Smooth muscle cell (in vitro differentiated cells): ENCODE measurements at regions not wholly inside any gene's neighbourhood (a gene's known extent, or its start where the extent isn't known, plus 50 kb on each side); places are given as distances from the start of the nearest gene placed in this dataset.
"Not testable (repeated sequence)": the region's sequence is repeated elsewhere in the genome, so short reads cannot be mapped to it uniquely, and the experiment has no call there.

Experiments used
- DNase-seq: peaks from one replicate; lab custom pipeline; 2025; ENCODE audit not compliant: unreplicated experiment; lab: John Stamatoyannopoulos, UW
- H2AFZ ChIP-seq: fragments of 200-600 bp; sonication (generic); 2 replicates; pipeline ENCODE4 v1.6.0; 2016; ENCODE audit warnings: antibody characterized with exemption, low read depth, mild to moderate bottlenecking
- H3F3A ChIP-seq: fragments of 200-600 bp; sonication (generic); 2 replicates; pipeline ENCODE4 v1.6.0; 2017; ENCODE audit warnings: antibody characterized with exemption, low read depth
- H3K27ac ChIP-seq: fragments of 200-600 bp; sonication (generic); 2 replicates; pipeline ENCODE4 v1.5.1; 2016; ENCODE audit warnings: low read depth, mild to moderate bottlenecking
- H3K27me3 ChIP-seq: fragments of 200-600 bp; sonication (generic); 2 replicates; pipeline ENCODE4 v1.6.1; 2016; ENCODE audit warnings: low read depth, mild to moderate bottlenecking
- H3K36me3 ChIP-seq: fragments of 200-600 bp; sonication (generic); 2 replicates; pipeline ENCODE4 v1.5.1; 2016; ENCODE audit warnings: low read depth
- H3K4me1 ChIP-seq: fragments of 200-600 bp; sonication (generic); 2 replicates; pipeline ENCODE4 v1.5.1; 2016; ENCODE audit warnings: low read depth
- H3K4me2 ChIP-seq: fragments of 200-600 bp; sonication (generic); 2 replicates; pipeline ENCODE4 v1.6.0; 2016; ENCODE audit warnings: mild to moderate bottlenecking
- H3K4me3 ChIP-seq: fragments of 200-600 bp; sonication (generic); 2 replicates; pipeline ENCODE4 v1.5.1; 2016; ENCODE audit warnings: mild to moderate bottlenecking
- H3K79me2 ChIP-seq: fragments of 200-600 bp; sonication (generic); 2 replicates; pipeline ENCODE4 v1.6.0; 2016; ENCODE audit warnings: low read depth, mild to moderate bottlenecking
- H3K9ac ChIP-seq: fragments of 200-600 bp; sonication (generic); 2 replicates; pipeline ENCODE4 v1.6.0; 2016; ENCODE audit warnings: low read depth
- H3K9me3 ChIP-seq: fragments of 200-600 bp; sonication (generic); replicated peaks from 2 replicates; pipeline ENCODE4 v1.5.1; 2016; ENCODE audit warnings: low read depth
- H4K20me1 ChIP-seq: fragments of 200-600 bp; sonication (generic); 2 replicates; pipeline ENCODE4 v1.6.0; 2016; ENCODE audit warnings: low read depth
- CTCF ChIP-seq: fragments of 200-600 bp; sonication (generic); IDR thresholded peaks from 2 replicates; pipeline ENCODE4 v1.5.1; 2017; ENCODE audit warnings: borderline replicate concordance, mild to moderate bottlenecking, antibody characterized with exemption; ENCODE audit not compliant: insufficient read depth, poor library complexity, severe bottlenecking
- whole genome bisulfite sequencing: methylation state at CpG from one replicate; pipeline ENCODE4 v1.1.7; 2016; ENCODE audit warnings: low lambda C conversion rate; 5-methylcytosine and 5-hydroxymethylcytosine counted together

- no peak for TF ChIP-seq CTCF
- Histone ChIP-seq H3K27ac (no peak overlapping the region), H3K27me3 (no peaks in the 10 kb centered on the region), H2AFZ (no peak overlapping the region), H4K20me1 (no peaks in the 10 kb centered on the region), H3K9ac (no peak overlapping the region), H3K4me3 (no peak overlapping the region), H3K36me3 (no peaks in the 10 kb centered on the region), H3K79me2 (no peaks in the 10 kb centered on the region), H3K9me3 (peaks cover 2% of the 10 kb centered on the region), H3K4me1 (no peaks in the 10 kb centered on the region), H3F3A (no peaks in the 10 kb centered on the region), H3K4me2 (no peak overlapping the region)
- WGBS: 45% methylated on average over 4 of the region's 4 CpGs
- DNase-seq: no peak
These were observed 112.4 kb downstream of the ZNF429 start for GRCh38 chr19:21617740-21618339.

- DNase-seq, H2AFZ ChIP-seq, H3K79me2 ChIP-seq, H3K9me3 ChIP-seq, H3K4me3 ChIP-seq, H3K9ac ChIP-seq, H3K27me3 ChIP-seq, H4K20me1 ChIP-seq, H3K4me2 ChIP-seq, H3K36me3 ChIP-seq, H3F3A ChIP-seq, H3K27ac ChIP-seq, H3K4me1 ChIP-seq: not testable (repeated sequence)
- 83% methylated on average over 19 of the region's 19 CpGs for WGBS
These were observed 109.4 kb downstream of the ZNF429 start for GRCh38 chr19:21614776-21615175.

GRCh38 chr19:21613201-21613600, 107.8 kb downstream of the ZNF429 start:
- not testable (repeated sequence) for H3K9me3 ChIP-seq, H3K4me1 ChIP-seq, H3F3A ChIP-seq, H3K4me2 ChIP-seq, H3K9ac ChIP-seq, H3K36me3 ChIP-seq, H3K27me3 ChIP-seq, DNase-seq, H3K79me2 ChIP-seq, H3K27ac ChIP-seq, H2AFZ ChIP-seq, H4K20me1 ChIP-seq, H3K4me3 ChIP-seq
- WGBS: 34% methylated on average over 2 of the region's 2 CpGs

- Histone ChIP-seq H3K4me2 (no peak overlapping the region), H3K36me3 (no peaks in the 10 kb centered on the region), H3F3A (no peaks in the 10 kb centered on the region), H3K9me3 (no peaks in the 10 kb centered on the region), H3K27ac (no peak overlapping the region), H3K79me2 (no peaks in the 10 kb centered on the region), H3K9ac (no peak overlapping the region), H3K27me3 (no peaks in the 10 kb centered on the region), H3K4me3 (no peak overlapping the region), H4K20me1 (no peaks in the 10 kb centered on the region), H3K4me1 (no peaks in the 10 kb centered on the region), H2AFZ (no peak overlapping the region)
- WGBS: 86% methylated on average over 1 of the region's 1 CpG
- no peak for DNase-seq
- TF ChIP-seq CTCF: no peak
These were observed 107.0 kb downstream of the ZNF429 start for GRCh38 chr19:21612403-21612872.
